Gastrocnemius medialis (tissue), 4 donors: ENCODE measurements at regions not wholly inside any gene's neighbourhood (a gene's known extent, or its start where the extent isn't known, plus 50 kb on each side); places are given as distances from the start of the nearest gene placed in this dataset.

Source experiments
- ATAC-seq, 2 donors: fragments of 150-250 bp; one replicate each; pipeline ENCODE4 v1.9.1; 2016
- DNase-seq, 2 donors: peaks; one replicate each; pipeline ENCODE4 v3.0.0-alpha.2; 2019
- H3K27ac ChIP-seq, 4 donors: fragments of 200-600 bp; sonication (generic); 1 replicate in 1 of 4; 2 replicates in 3 of 4; pipeline ENCODE4 v1.5.1; 2016 to 2018; ENCODE audit warnings: mild to moderate bottlenecking in 2 of 4, moderate library complexity in 1 of 4
- H3K27me3 ChIP-seq, 3 donors: fragments of 200-600 bp; sonication (generic) in 2 of 3; 1 replicate in 1 of 3; 2 replicates in 2 of 3; pipeline versions ENCODE4 v1.5.1 to v1.6.0; 2016 to 2019; ENCODE audit warnings: mild to moderate bottlenecking in 1 of 3, moderate library complexity in 1 of 3
- H3K36me3 ChIP-seq, 2 donors: fragments of 200-600 bp; sonication (generic) in 1 of 2; one replicate each; pipeline ENCODE4 v1.5.1; 2017 to 2018
- H3K4me1 ChIP-seq, 2 donors: fragments of 200-600 bp; sonication (generic) in 1 of 2; one replicate each; pipeline ENCODE4 v1.5.1; 2016 to 2017; ENCODE audit warnings: mild to moderate bottlenecking in 2 of 2
- H3K4me3 ChIP-seq, 4 donors: fragments of 200-600 bp; sonication (generic) in 3 of 4; 1 replicate in 1 of 4; 2 replicates in 3 of 4; pipeline ENCODE4 v1.5.1; 2016 to 2019; ENCODE audit warnings: mild to moderate bottlenecking in 2 of 4
- H3K9me3 ChIP-seq, 3 donors: fragments of 200-600 bp; sonication (generic) in 2 of 3; 1 replicate in 1 of 3; 2 replicates in 2 of 3; pipeline ENCODE4 v1.5.1; 2016 to 2019
- POLR2A ChIP-seq, 2 donors: fragments of 450-650 bp; IDR thresholded peaks; one replicate each; pipeline ENCODE4 v1.6.1; 2017; ENCODE audit warnings: antibody characterized with exemption in 2 of 2, mild to moderate bottlenecking in 2 of 2, moderate library complexity in 2 of 2
- in situ Hi-C, 4 donors: fragments of 200-750 bp; cut with MboI; loops; one replicate each; pipeline versions ENCODE4 v1.15.0 to v1.8.0; 2017; ENCODE audit warnings: low sequenced_read_pairs in 4 of 4
- intact Hi-C: fragments of 100-400 bp; cut with DNase I; formaldehyde crosslinking; loops from one replicate; pipeline ENCODE4 v1.15.1; 2023; ENCODE audit warnings: low total_unique reads
- TF ChIP-seq, protein P1 (sequence below), 5 experiments: fragments of 450-650 bp in 3 of 5; fragments of 200-600 bp in 2 of 5; sonication (generic) in 2 of 5; IDR thresholded peaks in 4 of 5; conservative IDR thresholded peaks in 1 of 5; 1 replicate in 4 of 5; 2 replicates in 1 of 5; pipeline ENCODE4 v1.5.1; 2016 to 2019; ENCODE audit warnings: antibody characterized with exemption in 5 of 5, mild to moderate bottlenecking in 3 of 5, moderate library complexity in 3 of 5

- Histone ChIP-seq H3K4me3 (no peak overlapping the region), H3K27me3 (no peaks in the 10 kb centered on the region), H3K27ac (no peak overlapping the region), H3K4me1 (no peaks in the 10 kb centered on the region), H3K9me3 (no peaks in the 10 kb centered on the region), H3K36me3 (no peaks in the 10 kb centered on the region)
- no peak for ATAC-seq
- intact Hi-C loops (no loop called here), in situ Hi-C loops (no loop called here)
- TF ChIP-seq, protein P1, sequence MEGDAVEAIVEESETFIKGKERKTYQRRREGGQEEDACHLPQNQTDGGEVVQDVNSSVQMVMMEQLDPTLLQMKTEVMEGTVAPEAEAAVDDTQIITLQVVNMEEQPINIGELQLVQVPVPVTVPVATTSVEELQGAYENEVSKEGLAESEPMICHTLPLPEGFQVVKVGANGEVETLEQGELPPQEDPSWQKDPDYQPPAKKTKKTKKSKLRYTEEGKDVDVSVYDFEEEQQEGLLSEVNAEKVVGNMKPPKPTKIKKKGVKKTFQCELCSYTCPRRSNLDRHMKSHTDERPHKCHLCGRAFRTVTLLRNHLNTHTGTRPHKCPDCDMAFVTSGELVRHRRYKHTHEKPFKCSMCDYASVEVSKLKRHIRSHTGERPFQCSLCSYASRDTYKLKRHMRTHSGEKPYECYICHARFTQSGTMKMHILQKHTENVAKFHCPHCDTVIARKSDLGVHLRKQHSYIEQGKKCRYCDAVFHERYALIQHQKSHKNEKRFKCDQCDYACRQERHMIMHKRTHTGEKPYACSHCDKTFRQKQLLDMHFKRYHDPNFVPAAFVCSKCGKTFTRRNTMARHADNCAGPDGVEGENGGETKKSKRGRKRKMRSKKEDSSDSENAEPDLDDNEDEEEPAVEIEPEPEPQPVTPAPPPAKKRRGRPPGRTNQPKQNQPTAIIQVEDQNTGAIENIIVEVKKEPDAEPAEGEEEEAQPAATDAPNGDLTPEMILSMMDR (IDR thresholded peaks at IDR 0.05 in 4 of 5, conservative IDR thresholded peaks at IDR 0.05 in 1 of 5), result no peak
- no peak for TF ChIP-seq POLR2A (IDR thresholded peaks at IDR 0.05)
- DNase-seq, result no peak
These were observed 124.1 kb upstream of the SERTAD2 start for GRCh38 chr2:64777841-64778240.

- Histone ChIP-seq H3K4me1 (no peaks in the 10 kb centered on the region), H3K27me3 (no peaks in the 10 kb centered on the region), H3K36me3 (no peaks in the 10 kb centered on the region), H3K27ac (no peak overlapping the region), H3K4me3 (no peak overlapping the region), H3K9me3 (no peaks in the 10 kb centered on the region)
- DNase-seq, result no peak
- intact Hi-C loops (no loop called here), in situ Hi-C loops (no loop called here)
- TF ChIP-seq, protein P1 (IDR thresholded peaks at IDR 0.05 in 4 of 5, conservative IDR thresholded peaks at IDR 0.05 in 1 of 5), result no peak
- TF ChIP-seq POLR2A (IDR thresholded peaks at IDR 0.05), result no peak
- no peak for ATAC-seq
These were observed 125.5 kb upstream of the SERTAD2 start for GRCh38 chr2:64779117-64779690.

GRCh38 chr2:64780041-64780440, 126.3 kb upstream of the SERTAD2 start:
- ATAC-seq, result no peak
- no peaks in the 10 kb centered on the region for H3K36me3 ChIP-seq
- in situ Hi-C loops (no loop called here), intact Hi-C loops (no loop called here)
- H3K9me3 ChIP-seq, result no peaks in the 10 kb centered on the region
- TF ChIP-seq, protein P1 (IDR thresholded peaks at IDR 0.05 in 4 of 5, conservative IDR thresholded peaks at IDR 0.05 in 1 of 5), result no peak
- TF ChIP-seq POLR2A (IDR thresholded peaks at IDR 0.05), result no peak
- no peaks in the 10 kb centered on the region for H3K4me1 ChIP-seq
- no peak overlapping the region for H3K27ac ChIP-seq
- DNase-seq, result no peak
- no peak overlapping the region for H3K4me3 ChIP-seq
- no peaks in the 10 kb centered on the region for H3K27me3 ChIP-seq

DNA sequence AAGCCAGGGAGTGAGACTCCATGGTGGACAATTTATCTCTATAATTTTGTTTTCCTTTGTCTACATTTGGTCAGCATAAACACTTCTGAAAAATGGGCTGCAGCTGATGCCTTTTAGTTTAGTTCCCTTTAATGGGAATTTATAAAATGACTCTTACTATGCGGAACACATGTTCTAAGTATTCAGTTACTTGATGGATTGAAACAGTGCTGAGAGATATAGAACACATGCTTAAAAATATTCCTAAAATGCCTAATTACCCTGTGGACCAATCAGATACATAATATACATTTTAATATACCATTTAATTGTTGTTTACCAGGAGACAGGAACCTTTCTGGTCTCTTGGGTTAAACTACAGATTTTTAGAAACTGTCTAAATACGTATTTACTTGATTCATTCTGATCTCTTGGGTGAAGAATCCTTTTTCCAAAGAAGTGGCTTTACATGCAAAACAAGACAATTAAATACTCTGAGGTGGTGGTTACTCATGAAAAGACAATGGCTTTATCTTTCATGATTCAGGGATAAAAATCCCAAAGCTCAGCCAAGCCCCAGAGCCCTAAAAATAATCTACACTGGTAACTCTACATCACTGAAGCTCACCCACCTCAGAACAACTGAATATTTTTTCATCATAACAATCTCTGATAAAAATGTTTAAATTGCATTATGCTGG, 128.1 kb upstream of the SERTAD2 start:
- DNase-seq (no peak), ATAC-seq (no peak)
- H3K36me3 ChIP-seq, result no peaks in the 10 kb centered on the region
- no peaks in the 10 kb centered on the region for H3K9me3 ChIP-seq
- intact Hi-C loops, result no loop called here
- TF ChIP-seq, protein P1 (IDR thresholded peaks at IDR 0.05 in 4 of 5, conservative IDR thresholded peaks at IDR 0.05 in 1 of 5), result no peak
- no peak for TF ChIP-seq POLR2A (IDR thresholded peaks at IDR 0.05)
- H3K4me3 ChIP-seq, result no peak overlapping the region
- H3K27me3 ChIP-seq, result no peaks in the 10 kb centered on the region
- no peaks in the 10 kb centered on the region for H3K4me1 ChIP-seq
- in situ Hi-C loops, result no loop called here
- H3K27ac ChIP-seq, result no peak overlapping the region
